DND-41 (cell line): ENCODE measurements at regions not wholly inside any gene's neighbourhood (a gene's known extent, or its start where the extent isn't known, plus 50 kb on each side); places are given as distances from the start of the nearest gene placed in this dataset.

ENCODE experiments used
- ATAC-seq: fragments of 200-7000 bp; cut with Tn5 transposase; 3 replicates; pipeline ENCODE4 v1.9.1; 2021; ENCODE audit warnings: low read depth; ENCODE audit not compliant: insufficient read depth
- DNase-seq: peaks from one replicate; pipeline ENCODE4 v3.0.0-alpha.2; 2020
- H2AFZ ChIP-seq: 2 replicates; pipeline ENCODE4 v1.6.0; 2012; ENCODE audit warnings: low read depth, low read length
- H3K27ac ChIP-seq: 2 replicates; pipeline ENCODE4 v1.5.1; 2012; ENCODE audit warnings: low read length, inconsistent platforms
- H3K27me3 ChIP-seq: fragments of 200-600 bp; sonication (generic); 2 replicates; pipeline ENCODE4 v1.6.0; 2012; ENCODE audit warnings: low read length, mild to moderate bottlenecking, inconsistent platforms; ENCODE audit not compliant: insufficient read depth, poor library complexity
- H3K36me3 ChIP-seq: 2 replicates; pipeline ENCODE4 v1.5.1; 2012; ENCODE audit warnings: low read length, inconsistent platforms; ENCODE audit not compliant: insufficient read depth
- H3K4me1 ChIP-seq: 2 replicates; pipeline ENCODE4 v1.5.1; 2012; ENCODE audit warnings: mild to moderate bottlenecking, low read length; ENCODE audit not compliant: insufficient read depth
- H3K4me2 ChIP-seq: 2 replicates; pipeline ENCODE4 v1.6.0; 2012; ENCODE audit warnings: mild to moderate bottlenecking, moderate library complexity, low read length, inconsistent platforms; ENCODE audit not compliant: insufficient read depth
- H3K4me3 ChIP-seq, 2 experiments: fragments of 200-600 bp in 1 of 2; shearing (Covaris generic) in 1 of 2; 2 replicates each; pipeline ENCODE4 v1.5.1; 2012 to 2016; ENCODE audit warnings: inconsistent platforms in 2 of 2, low read length in 2 of 2, mild to moderate bottlenecking in 2 of 2, low read depth in 1 of 2, moderate library complexity in 1 of 2
- H3K79me2 ChIP-seq: 2 replicates; pipeline ENCODE4 v1.6.0; 2012; ENCODE audit warnings: low read length, inconsistent platforms; ENCODE audit not compliant: insufficient read depth
- H3K9ac ChIP-seq: 2 replicates; pipeline ENCODE4 v1.6.0; 2012; ENCODE audit warnings: low read depth, mild to moderate bottlenecking, inconsistent platforms, low read length, moderate library complexity
- H3K9me3 ChIP-seq: 2 replicates; pipeline ENCODE4 v1.5.1; 2012; ENCODE audit warnings: low read length, moderate library complexity, mild to moderate bottlenecking, inconsistent platforms; ENCODE audit not compliant: insufficient read depth, severe bottlenecking
- H4K20me1 ChIP-seq: 2 replicates; pipeline ENCODE4 v1.6.0; 2012; ENCODE audit warnings: low read length; ENCODE audit not compliant: insufficient read depth
- EZH2 ChIP-seq: IDR thresholded peaks from 3 replicates; pipeline ENCODE4 v1.6.1; 2012; ENCODE audit warnings: borderline replicate concordance, low read depth, mild to moderate bottlenecking, moderate library complexity, low read length, inconsistent platforms; ENCODE audit not compliant: severe bottlenecking
- TF ChIP-seq, protein P1 (sequence below): IDR thresholded peaks from 2 replicates; pipeline ENCODE4 v1.5.1; 2012; ENCODE audit warnings: borderline replicate concordance, low read length, moderate library complexity, mild to moderate bottlenecking; ENCODE audit not compliant: poor library complexity, severe bottlenecking; ENCODE audit errors: extremely low read depth

DNA sequence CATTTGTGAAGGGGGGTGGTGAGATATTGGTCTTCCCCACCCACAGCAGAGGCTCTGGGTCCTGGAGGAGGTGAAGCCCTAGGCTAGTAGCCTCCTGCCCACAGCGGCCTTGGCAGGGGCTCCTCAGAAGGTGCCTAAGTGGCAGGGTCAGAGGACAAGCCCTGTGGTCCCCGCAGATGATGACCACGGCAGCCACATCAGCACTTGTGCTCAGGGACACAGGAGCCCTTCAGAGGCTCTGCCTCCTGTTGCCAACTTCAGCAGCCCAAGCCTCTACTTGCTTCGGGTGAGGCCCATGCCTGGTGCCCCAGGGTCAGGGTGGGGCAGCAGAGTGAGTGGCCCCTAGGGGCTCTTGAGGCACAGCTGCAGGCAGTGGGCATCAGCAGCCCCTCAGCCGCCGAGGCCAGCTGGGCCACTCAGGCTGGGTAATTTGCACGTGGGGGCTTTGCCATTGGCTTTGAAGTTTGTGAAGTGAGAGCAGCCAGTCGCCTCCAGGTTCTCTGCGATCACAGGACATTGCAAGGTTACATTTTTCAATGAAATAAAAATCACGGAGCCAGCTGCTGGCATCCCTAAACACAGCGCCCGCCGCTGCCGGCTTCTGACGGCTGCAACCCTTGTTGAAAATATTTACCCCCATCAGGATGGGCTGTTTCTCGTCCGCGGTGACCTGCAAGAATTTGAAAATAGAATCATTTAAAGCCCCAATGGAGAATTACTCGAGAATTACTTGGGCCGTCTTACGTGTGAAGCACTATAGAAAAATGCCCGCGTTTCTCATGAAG is 108.5 kb downstream of the HMX1 start:
- Histone ChIP-seq H3K4me3 (no peak overlapping the region), H3K4me2 (no peak overlapping the region), H3K4me1 (no peaks in the 10 kb centered on the region), H3K9ac (no peak overlapping the region), H2AFZ (no peak overlapping the region), H3K9me3 (no peaks in the 10 kb centered on the region), H3K27me3 (no peaks in the 10 kb centered on the region), H3K27ac (no peak overlapping the region), H4K20me1 (no peaks in the 10 kb centered on the region), H3K79me2 (no peaks in the 10 kb centered on the region), H3K36me3 (no peaks in the 10 kb centered on the region)
- TF ChIP-seq, protein P1, sequence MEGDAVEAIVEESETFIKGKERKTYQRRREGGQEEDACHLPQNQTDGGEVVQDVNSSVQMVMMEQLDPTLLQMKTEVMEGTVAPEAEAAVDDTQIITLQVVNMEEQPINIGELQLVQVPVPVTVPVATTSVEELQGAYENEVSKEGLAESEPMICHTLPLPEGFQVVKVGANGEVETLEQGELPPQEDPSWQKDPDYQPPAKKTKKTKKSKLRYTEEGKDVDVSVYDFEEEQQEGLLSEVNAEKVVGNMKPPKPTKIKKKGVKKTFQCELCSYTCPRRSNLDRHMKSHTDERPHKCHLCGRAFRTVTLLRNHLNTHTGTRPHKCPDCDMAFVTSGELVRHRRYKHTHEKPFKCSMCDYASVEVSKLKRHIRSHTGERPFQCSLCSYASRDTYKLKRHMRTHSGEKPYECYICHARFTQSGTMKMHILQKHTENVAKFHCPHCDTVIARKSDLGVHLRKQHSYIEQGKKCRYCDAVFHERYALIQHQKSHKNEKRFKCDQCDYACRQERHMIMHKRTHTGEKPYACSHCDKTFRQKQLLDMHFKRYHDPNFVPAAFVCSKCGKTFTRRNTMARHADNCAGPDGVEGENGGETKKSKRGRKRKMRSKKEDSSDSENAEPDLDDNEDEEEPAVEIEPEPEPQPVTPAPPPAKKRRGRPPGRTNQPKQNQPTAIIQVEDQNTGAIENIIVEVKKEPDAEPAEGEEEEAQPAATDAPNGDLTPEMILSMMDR, result no peak
- TF ChIP-seq EZH2, result no peak
- DNase-seq (no peak), ATAC-seq (no peak)

DNA sequence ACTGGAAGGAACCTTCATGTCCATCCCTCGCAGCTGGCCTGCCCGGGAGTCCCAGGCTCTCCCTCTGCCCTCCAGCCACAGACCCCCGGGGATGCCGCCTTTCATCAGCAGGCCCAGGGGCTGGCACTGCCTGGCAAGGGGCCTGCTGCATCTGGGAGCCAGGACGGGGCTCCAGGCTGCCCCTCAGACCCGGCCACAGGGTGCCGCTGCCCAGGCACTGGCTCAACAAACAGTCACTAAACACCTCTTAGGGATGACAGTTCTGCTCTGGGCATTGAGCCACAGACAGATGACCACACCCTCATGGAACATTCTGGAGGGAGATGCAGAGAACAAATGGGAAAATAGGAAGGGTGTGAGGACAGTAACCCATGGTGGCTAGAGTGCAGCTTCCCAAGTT is 109.3 kb downstream of the HMX1 start:
- H3K36me3 ChIP-seq, result no peaks in the 10 kb centered on the region
- H3K4me2 ChIP-seq, result no peak overlapping the region
- no peak overlapping the region for H2AFZ ChIP-seq
- H3K4me1 ChIP-seq, result no peaks in the 10 kb centered on the region
- no peaks in the 10 kb centered on the region for H3K27me3 ChIP-seq
- DNase-seq (no peak), ATAC-seq (no peak)
- no peak overlapping the region for H3K27ac ChIP-seq
- no peak overlapping the region for H3K4me3 ChIP-seq
- no peak for TF ChIP-seq EZH2
- TF ChIP-seq, protein P1, result no peak
- H3K9ac ChIP-seq, result no peak overlapping the region
- no peaks in the 10 kb centered on the region for H3K79me2 ChIP-seq
- no peaks in the 10 kb centered on the region for H4K20me1 ChIP-seq
- no peaks in the 10 kb centered on the region for H3K9me3 ChIP-seq

DNA sequence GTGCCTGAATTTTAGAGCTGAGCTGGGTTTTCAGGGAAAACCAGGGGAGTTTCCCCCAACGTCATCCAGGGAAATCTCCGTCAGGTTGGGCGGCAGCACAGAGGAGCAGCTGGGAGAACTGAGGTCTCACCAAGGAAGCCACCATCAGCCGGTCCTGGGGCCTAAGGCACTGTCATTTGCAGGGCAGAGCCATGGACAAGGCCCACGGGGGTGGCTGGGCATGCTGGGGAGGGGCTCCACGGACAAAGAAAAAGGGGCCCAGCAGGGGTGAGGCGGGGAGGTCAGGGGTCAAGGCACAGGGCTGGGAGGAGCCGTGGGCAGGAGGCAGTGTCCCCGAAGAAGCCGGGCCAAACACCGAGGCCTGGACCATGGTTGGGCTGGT is 109.8 kb downstream of the HMX1 start:
- TF ChIP-seq, protein P1, result no peak
- no peak for TF ChIP-seq EZH2
- Histone ChIP-seq H3K9ac (no peak overlapping the region), H3K36me3 (no peaks in the 10 kb centered on the region), H4K20me1 (no peaks in the 10 kb centered on the region), H3K4me2 (no peak overlapping the region), H3K27me3 (no peaks in the 10 kb centered on the region), H3K4me3 (no peak overlapping the region), H3K27ac (no peak overlapping the region), H3K9me3 (no peaks in the 10 kb centered on the region), H3K79me2 (no peaks in the 10 kb centered on the region), H2AFZ (no peak overlapping the region), H3K4me1 (no peaks in the 10 kb centered on the region)
- DNase-seq (no peak), ATAC-seq (no peak)
